Astrocyte of the cerebellum (primary cell): ENCODE measurements at regions not wholly inside any gene's neighbourhood (a gene's known extent, or its start where the extent isn't known, plus 50 kb on each side); places are given as distances from the start of the nearest gene placed in this dataset.
"Not testable (repeated sequence)": the region's sequence is repeated elsewhere in the genome, so short reads cannot be mapped to it uniquely, and the experiment has no call there.

ENCODE experiments used
- DNase-seq: peaks from one replicate; pipeline ENCODE4 v3.0.0-alpha.2; 2011; ENCODE audit warnings: low read depth
- H3K4me3 ChIP-seq: 2 replicates; pipeline ENCODE4 v1.5.1; 2011; ENCODE audit warnings: mild to moderate bottlenecking, low read depth, low read length, moderate library complexity
- CTCF ChIP-seq: IDR thresholded peaks from 2 replicates; pipeline ENCODE4 v1.5.1; 2012; ENCODE audit warnings: low read length, low read depth, moderate library complexity, mild to moderate bottlenecking; ENCODE audit errors: missing control alignments
- in situ Hi-C: cut with HindIII; loops from 2 replicates; pipeline ENCODE4 v1.10.0; 2017; ENCODE audit warnings: low sequenced_read_pairs

GRCh38 chr7:32816409-32816948 is 75.1 kb downstream of the KBTBD2 start:
- in situ Hi-C loops: loop anchor here (25.0 kb wide), 1 partner anchor 121 kb away; no protein-coding TSS in a partner anchor
- not testable (repeated sequence) for DNase-seq, H3K4me3 ChIP-seq

- H3K4me3 ChIP-seq, DNase-seq: not testable (repeated sequence)
- in situ Hi-C loops: loop anchor here (25.0 kb wide), 1 partner anchor 123 kb away; no protein-coding TSS in a partner anchor
Measured at GRCh38 chr7:32814779-32815178, 76.8 kb downstream of the KBTBD2 start.

GRCh38 chr7:32809871-32810270 is 81.7 kb downstream of the KBTBD2 start:
- DNase-seq: no peak
- H3K4me3 ChIP-seq: no peak overlapping the region

GRCh38 chr7:32809347-32809746 is 82.2 kb downstream of the KBTBD2 start:
- DNase-seq: no peak
- H3K4me3 ChIP-seq: no peak overlapping the region
- no peak for TF ChIP-seq CTCF
- in situ Hi-C loops: loop anchor here (25.0 kb wide), 1 partner anchor 128 kb away; no protein-coding TSS in a partner anchor

More at GRCh38 chr7:32809871-32810270, 81.7 kb downstream of the KBTBD2 start:
- no peak for TF ChIP-seq CTCF
- in situ Hi-C loops: loop anchor here (25.0 kb wide), 1 partner anchor 127 kb away; no protein-coding TSS in a partner anchor

GRCh38 chr7:32803406-32804141 is 88.0 kb downstream of the KBTBD2 start:
- H3K4me3 ChIP-seq: no peak overlapping the region
- DNase-seq: no peak
- no peak for TF ChIP-seq CTCF
- in situ Hi-C loops: loop anchor here (25.0 kb wide), 1 partner anchor 134 kb away; no protein-coding TSS in a partner anchor

- in situ Hi-C loops: loop anchor here (25.0 kb wide), 1 partner anchor 135 kb away; no protein-coding TSS in a partner anchor
- TF ChIP-seq CTCF: no peak
Measured at GRCh38 chr7:32802305-32802910, 89.2 kb downstream of the KBTBD2 start.

GRCh38 chr7:32793053-32793452 is 98.5 kb downstream of the KBTBD2 start:
- in situ Hi-C loops, H3K4me3 ChIP-seq, DNase-seq: not testable (repeated sequence)

More at GRCh38 chr7:32802305-32802910, 89.2 kb downstream of the KBTBD2 start:
- DNase-seq: no peak
- no peak overlapping the region for H3K4me3 ChIP-seq

GRCh38 chr7:32790766-32791430 is 100.7 kb downstream of the KBTBD2 start:
- H3K4me3 ChIP-seq, in situ Hi-C loops: not testable (repeated sequence)
- DNase-seq: peak; percentile 63

GRCh38 chr7:32789266-32789665 is 102.3 kb downstream of the KBTBD2 start:
- DNase-seq, in situ Hi-C loops, H3K4me3 ChIP-seq: not testable (repeated sequence)

GRCh38 chr7:32788174-32788573 is 103.4 kb downstream of the KBTBD2 start:
- H3K4me3 ChIP-seq, in situ Hi-C loops, DNase-seq: not testable (repeated sequence)

- H3K4me3 ChIP-seq, DNase-seq, in situ Hi-C loops: not testable (repeated sequence)
Measured at GRCh38 chr7:32785365-32785944, 106.1 kb downstream of the KBTBD2 start.
